Esophagus mucosa (tissue), 1 donor: ENCODE measurements at regions not wholly inside any gene's neighbourhood (a gene's known extent, or its start where the extent isn't known, plus 50 kb on each side); places are given as distances from the start of the nearest gene placed in this dataset.

Experiments used
- ATAC-seq: fragments of 200-7000 bp; cut with Tn5 transposase; one replicate; pipeline ENCODE4 v1.9.1; 2020
- donor health status: DM: yes; HTN: yes; CAD: no.

DNA sequence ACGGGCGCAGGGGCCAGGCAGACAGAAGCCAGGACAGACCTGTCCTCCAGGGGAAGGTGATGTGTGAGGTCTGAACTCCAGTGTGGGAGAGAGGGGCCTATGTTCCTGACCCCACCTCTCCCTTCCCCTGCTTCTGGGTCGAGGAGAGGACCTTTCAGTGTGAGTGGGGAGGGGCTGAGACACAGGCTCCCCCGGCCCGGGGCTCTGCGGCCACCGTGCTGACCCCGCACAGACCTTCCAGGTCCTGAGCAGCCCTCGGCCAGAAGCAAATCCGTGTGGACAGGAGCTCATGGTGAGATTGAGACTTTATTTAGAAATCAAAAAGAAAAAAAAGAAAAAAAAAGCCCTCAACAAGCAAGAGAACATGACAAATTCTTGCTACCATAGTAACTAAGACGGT, 680.5 kb downstream of the BRD1 start:
- no peak for ATAC-seq

DNA sequence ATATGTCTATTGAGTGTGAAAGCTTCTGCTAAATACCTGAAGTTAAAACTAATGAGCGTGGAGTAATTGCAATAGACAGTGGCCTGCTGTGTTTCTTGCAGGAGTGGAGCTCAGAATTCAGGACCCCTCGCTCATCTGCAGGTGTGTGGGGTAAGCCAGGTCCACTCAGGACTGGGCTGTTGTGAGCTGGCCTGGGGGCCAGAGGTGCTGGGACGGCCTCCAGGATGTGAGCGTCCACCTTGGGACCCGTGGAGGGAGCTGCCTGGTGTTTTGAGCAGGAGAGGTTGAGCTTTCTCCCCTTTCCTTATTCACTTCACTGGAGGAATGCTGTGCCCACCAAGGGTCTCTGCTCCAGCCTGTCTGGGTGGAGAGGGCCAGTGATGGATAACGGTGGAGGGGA, 681.2 kb downstream of the BRD1 start:
- ATAC-seq = no peak

DNA sequence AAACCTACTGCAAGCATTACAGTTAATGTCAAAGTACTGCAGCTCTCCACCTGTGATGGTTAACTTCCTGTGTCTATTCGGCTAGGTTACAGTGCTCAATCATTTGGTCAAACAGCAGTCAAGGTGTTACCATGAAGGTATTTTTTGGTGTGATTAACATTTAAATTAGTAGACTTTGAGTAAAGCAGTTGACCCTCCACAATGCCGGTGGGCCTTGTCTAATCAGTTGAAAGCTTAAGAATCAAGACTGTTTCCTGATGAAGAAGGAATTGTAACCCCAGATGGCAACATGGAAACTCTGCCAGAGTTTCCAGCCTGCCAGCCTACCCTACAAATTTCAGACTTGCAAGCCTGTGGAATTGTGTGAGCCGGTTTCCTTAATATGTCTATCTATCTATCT, 683.9 kb downstream of the BRD1 start:
- no peak for ATAC-seq

DNA sequence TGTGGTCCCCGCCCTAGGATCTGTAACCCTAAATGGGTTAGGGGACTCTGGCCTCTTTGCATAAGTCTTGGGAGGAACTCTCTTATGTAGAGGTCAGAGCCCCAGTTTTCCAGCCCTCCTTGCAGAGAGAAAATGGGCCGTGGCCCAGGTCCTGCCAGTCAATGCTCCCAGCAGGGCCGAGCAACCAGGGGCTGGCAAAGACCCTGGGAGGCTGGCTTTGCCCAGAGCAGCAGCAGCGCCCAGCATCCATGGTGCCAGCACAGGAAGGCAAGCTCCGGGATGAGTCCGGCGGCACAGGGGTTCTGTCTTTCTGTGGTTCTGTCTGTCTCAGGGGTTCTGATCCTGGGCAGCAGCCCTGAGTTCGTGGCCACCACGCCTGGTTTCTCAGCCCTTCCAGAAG, 684.8 kb downstream of the BRD1 start:
- ATAC-seq = no peak

DNA sequence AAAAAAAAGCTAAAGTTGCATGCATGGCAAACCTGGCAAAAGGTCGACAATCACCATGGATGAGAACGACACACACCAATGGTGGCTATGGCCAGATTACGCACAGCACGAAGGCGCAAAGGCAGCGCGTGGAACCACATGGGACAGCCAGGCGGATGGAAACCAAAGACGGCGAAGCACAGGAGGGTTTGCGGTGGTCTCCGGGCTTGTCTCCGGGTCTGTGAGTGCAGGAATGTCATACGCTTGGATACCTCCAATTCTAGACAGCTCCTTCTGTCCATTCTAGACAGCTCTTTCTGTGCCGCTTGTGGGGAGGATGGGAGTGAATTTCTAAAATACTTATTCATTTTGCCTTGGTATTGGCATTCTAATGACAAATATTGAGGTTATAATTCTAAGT, 685.4 kb downstream of the BRD1 start:
- no peak for ATAC-seq

DNA sequence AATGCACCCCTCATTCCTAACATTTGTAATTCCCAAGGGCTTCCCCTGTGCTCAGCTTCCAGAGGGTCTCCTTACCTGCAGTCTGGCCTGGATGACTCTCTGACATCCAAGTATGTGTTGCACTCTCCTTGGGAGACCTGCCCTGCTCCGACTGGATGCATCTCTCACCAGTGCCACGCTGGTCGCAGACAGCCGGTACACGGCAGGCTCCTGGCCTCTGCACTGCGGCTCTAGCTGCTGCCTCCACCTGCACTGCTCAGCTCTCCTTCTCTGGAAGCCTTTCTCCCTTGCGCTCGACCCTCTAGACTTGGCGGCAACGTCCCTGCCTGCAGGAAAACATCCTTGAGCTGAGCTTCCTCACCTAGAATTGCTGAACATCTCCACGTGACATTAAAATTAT, 685.9 kb downstream of the BRD1 start:
- no peak for ATAC-seq

DNA sequence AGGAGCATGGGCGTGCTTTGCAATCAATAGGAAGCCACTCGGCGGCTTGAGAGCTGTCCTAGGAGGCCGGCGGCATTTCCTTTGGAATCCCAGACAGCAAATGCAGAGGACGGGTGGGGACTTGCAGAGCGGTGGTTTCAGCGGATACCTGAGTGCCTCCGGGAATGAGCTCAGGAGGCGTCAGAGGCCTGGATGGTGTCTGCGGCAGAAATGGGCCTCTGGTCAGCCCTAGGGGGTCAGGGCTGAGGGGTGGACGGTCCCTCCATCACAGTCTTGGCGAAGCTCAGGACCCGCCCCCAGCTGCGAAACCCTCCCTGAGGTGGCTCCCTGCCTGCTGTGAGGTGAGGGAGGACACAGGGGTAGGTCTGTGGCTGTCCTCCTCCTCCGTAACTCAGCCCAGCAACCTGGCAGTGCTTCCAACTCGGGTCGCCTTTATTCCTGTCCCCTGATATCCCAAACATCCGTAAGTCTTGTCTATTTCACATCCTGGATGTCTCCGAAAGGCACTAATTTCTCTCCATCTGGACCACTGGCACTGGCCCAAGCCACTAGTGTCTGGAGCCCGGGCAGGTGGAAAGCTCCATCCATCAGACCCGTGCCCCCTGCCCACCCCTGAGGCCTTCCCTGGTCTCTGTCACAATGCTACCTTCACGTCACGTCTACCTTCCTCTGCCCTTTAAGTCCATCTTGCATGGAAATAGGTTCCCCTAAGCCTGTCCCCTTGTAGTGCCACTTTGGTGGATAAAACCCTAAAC, 686.6 kb downstream of the BRD1 start:
- ATAC-seq = no peak

DNA sequence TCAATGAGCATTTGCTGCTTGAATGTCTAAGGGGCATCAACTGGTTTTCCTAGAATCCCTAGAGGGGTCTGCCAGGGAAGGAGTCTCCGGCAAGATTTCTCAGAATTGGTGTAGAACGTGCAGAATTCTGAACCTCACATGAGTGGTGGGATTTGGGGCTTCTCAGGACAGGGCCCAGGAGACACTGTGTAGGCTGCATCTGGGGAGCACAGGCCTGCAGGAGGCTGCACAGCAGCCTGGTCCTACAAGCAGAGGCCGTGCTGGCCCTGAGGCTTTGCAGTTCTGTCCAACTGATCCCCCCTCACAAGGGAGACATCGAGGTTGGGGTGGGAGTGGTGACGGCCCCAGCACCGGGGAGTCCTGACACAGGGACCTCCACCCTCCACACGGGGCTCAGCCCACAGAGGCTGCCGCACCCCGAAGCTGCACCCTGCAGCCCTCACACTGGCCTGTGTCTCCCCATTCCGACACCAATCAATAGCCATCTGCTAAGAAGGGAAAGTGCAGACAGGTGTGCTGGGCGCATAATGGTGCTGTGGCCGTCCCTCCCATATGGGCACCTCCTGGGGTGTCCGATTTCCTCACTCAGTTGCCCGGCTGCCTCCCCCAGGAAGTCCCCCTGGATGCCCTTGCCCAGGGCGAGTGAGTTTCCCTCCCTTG, 688.1 kb downstream of the BRD1 start:
- no peak for ATAC-seq

DNA sequence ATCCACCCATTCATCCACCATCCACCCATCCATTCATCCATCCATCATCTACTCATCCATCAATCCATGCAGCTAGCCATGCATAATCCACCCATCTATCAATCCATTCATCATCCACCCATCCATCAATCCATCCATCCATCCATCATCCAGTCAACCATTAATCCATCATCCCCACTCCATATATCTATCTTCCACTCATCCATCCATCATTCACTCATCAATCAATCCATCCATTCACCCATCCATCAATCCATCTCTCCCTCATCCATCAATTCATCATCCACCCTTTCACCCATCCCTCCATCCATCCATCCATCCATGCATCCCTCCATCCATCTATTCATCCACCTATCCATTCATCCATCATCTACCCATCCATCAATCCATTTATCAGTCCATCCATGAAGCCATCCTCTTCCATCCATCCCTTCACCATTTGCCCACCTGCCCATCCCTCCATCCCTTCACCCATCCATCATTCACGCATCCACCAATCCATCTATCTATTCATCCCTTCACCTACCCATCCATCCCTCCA, 689.4 kb downstream of the BRD1 start:
- ATAC-seq = no peak

DNA sequence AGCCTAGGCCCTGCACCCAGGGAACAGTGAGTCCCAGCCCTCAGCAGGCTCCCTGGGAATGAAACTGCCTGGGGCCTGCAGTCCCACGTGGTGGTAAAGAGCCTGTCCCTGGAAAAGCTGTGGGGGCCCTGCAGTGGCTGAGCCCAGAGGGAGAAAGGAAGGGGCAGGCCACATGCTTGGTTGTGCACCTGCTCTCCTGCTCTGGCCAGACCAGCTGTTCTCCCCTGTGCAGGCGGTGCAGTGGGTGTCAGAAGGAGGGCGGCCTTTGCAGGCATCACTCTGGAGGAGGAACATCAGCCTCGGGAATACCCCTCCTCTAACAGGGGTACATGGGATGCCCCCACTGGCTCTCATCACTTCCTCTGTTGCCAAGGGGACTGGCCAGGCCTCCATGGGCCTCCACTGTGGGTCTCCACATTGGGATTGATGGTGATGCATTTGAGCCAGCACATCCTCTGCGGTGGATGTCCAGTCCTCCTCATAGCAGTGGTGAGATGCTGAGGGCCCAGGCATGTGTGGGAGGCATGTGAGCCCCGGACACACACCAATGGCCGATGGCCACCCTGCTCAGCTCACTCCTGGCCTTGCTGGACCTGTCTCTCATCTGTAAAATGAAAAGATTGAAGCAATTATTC, 690.4 kb downstream of the BRD1 start:
- no peak for ATAC-seq

DNA sequence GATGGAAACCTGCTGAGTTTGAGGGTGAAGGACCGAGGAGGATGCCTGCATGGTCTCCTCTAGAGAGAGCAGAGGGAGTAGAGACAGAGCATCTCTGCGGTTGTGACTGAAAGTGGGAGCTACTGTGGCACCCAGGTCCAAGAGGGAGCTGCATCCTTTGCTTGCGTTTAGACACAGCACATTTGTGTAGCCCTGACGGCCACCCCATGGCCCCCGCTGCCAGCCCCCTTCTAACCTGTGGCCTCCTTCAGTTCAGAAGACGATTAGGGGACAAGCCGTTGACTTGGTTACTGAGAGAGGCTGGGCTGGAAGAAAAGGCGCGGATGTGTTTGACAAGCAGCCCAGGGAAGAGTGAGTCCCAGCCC, 690.9 kb downstream of the BRD1 start:
- ATAC-seq = no peak

DNA sequence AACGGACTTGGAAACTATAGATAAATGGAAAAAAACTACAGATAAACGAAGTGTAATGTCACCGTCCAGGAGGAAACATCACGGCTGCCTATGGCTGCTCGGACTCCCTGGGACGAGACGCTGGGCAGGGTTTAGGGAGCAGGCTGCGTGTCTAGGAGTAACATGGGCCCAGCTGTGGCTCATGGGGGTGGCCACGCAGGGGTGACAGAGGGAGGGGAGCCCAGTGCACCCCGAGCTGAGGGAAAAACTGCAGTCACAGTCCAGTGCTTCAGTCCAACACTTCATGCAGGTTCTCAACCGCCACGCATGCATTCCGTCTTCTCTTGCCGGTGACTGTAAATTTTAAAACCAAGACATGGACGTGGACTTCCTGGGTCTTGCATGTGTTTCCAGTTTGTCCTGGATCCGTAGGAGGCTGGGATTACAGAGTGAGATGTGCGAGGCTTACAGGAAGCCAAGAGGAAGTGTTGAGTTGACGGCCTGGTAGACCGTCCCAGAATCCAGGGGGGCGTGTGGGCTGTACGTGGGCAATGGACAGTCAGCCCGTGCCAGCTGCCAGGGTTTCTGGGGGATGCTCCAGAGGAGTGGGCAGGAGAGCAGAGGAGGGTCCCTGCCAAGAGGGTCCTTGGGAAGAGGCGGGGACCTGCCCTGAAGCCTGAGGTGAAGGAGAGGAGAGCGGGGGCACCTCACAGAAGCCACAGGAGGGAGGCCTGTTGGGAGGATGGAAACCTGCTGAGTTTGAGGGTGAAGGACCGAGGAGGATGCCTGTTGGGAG, 691.4 kb downstream of the BRD1 start:
- ATAC-seq = no peak

DNA sequence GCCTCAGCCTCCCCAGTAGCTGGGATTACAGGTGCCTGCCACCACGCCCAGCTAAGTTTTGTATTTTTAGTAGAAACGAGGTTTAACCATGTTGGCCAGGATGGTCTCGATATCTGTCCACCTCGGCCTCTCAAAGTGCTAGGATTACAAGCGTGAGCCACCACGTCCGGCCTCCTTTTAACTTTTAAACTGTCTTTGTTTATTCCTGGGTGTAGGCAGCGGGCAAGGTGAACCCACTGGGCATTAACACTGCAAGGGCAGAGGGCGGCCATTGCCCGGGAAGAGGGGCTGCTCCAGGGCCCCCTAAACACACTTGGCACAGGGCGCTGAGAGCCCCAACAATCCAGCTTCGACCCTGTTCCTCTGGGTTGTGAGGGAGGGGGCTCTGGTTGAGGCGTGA, 693.6 kb downstream of the BRD1 start:
- no peak for ATAC-seq

DNA sequence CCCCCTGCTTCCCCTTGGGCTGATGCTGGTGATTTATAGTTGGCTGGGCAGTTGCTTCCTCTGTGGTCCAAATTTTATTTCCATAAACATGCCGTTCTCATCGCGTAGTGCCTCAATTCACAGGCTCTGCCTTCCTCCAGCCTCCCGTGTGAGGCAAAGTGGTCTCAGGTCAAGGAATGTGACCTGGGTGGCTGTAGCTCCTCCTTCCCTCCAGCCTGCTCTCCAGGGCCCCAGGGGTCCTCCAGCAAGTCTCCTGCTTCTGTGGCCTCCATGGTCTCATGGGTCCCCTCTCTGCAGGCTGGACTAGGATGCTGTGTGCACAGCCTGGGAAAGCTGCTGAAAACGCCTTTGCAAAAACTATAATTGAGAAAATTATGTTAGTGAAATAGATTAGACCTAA, 694.1 kb downstream of the BRD1 start:
- ATAC-seq = no peak

DNA sequence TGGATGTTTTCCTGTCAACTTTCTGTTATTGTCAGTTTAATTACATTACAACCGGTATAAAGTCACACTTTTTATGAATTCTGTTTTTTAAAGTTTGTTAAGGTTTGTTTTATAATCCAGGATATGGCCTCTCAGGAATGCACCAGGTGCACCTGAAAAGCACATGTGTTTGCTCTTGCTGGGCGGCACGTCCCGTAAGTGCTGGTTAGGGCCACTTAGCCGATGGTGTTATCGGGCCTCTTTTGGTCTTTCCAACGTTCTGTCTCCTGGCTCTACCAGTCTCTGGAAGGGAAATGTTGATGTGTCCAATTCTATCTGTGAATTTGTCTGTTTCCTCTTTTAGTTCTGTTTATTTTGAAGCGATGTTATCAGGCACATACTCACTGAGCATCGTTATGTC, 695.7 kb downstream of the BRD1 start:
- no peak for ATAC-seq

DNA sequence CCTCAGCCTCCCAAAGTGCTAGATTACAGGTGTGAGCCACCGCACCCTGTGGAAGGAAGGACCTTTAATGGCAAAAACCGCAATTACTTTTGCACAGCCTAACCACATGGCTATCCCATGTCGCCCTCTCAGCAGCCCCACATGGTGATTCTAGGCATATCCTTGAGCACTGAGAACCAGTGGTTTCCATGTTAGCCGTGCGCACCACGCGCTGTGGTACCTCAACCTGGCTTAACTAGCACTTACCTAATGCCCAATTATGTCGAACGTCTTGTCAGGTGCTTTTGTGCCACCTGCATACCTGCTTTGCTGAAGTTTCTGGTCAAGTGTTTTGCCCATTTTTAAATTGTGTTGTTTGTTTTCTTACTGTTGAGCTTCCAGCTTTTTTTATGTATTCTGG, 697.9 kb downstream of the BRD1 start:
- no peak for ATAC-seq

DNA sequence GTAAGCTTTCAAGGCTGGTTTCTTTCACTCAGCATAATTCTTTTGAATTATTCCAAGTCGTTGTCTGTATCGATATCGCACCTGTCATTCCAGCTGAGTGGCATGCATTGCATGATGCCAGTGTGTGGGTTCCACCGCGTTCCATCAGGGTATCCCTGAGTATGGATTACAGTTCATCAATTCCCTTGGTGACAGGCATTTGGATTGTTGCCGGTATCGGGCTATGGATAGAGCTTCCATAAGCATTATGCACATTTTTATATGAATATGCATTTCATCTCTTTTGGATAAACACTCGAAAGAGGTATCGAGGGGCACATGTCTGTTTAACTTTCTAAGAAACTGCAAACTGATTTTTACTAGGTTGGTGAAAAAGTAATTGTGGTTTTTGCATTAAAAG, 698.8 kb downstream of the BRD1 start:
- ATAC-seq = no peak

DNA sequence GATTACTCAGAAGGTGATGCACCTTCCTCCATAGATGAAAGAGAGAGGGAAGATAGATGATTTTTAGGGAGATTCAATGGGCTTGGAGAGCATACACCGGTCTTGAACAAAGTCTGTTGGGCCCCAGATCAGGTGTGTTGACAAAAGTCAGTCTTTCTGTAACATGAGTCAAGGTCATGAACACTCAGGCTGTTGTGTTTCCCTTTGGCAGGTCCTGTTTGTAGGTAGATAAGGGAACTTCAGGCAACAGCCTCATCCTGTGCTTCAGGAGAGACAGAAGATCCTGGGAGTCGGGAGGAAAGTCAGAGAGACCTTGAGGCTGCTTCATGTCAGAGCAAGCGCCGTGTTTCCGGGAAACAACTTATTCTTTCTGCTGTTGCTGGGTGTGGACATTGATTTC, 703.1 kb downstream of the BRD1 start:
- ATAC-seq = no peak

DNA sequence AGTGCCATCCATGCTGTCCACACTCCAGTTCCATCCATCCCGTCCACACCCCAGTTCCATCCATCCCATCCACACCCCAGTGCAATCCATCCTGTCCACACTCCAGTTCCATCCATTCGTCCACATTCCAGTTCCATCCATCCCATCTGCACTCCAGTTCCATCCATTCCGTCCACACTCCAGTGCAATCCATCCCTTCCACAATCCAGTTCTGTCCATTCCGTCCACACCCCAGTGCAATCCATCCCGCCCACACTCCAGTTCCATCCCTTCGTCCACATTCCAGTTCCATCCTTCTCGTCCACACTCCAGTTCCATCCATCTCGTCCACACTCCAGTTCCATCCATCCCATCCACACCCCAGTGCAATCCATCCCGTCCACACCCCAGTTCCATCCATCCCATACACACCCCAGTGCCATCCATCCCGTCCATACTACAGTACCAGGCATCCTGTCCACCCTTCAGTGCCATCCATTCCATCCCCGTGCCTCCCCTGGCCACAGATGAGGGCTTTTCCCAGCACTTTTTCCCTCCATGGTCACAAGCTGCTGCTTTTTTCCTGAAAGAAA, 704.0 kb downstream of the BRD1 start:
- ATAC-seq = no peak

DNA sequence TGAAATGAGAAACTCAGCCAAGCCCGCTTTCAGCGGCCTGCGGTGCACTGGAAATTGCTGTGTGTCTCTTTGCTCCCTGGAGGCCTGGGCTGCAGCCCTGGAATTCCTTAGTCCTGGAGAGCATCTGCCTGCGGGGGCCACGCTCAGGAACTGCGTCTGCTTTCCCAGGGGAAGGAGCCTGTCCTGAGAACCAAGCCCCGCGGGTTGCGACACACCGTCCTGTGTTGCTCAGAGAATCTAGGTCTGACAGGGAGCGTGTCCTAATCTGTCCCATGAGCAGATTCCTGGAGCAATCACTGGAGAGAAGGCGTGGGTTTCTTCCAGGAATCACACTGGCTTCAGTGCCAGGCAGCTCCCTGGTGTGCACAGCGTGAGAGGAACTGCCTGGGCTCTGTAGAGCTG, 708.1 kb downstream of the BRD1 start:
- peak; percentile 28 for ATAC-seq

DNA sequence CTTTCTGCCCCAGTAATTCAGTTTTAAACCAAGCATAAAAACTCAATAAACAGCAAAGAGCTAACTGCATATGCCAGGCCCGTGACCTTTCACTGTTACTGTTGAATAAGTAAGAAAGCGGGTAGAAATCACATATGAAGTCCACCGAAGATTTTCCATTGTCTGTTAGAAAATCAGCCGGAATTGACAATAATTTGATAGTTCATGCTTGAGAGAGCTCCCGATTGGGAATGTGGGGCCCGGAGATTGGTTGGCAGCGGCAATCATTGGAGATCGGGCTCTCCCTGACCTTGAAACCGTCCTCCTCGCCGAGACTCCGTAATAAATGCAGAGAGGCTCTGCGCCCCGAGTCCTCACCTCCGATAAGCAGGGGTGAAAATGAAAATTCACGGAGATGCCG, 709.6 kb downstream of the BRD1 start:
- ATAC-seq = no peak

DNA sequence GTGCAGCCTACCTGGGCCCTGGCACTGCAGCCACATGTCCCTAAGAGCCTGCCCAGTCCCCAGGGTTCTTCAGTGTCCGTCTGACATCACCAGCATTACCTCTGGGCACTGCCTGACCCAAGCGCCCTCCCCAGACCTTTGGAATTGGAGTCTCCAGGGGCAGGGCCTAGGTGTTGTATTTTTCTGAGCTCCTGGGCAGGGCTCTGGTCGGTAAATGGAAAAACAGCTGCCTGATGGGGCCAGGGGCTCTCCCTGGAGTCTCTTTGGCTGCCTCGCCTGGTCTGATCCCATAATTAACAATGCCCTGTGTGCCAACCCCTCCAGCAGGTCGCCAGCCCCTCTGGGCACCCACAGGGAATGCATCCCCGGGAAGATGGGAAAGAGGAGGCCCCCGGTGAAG, 710.2 kb downstream of the BRD1 start:
- ATAC-seq = no peak
